BJ (cell line): ENCODE measurements at regions not wholly inside any gene's neighbourhood (a gene's known extent, or its start where the extent isn't known, plus 50 kb on each side); places are given as distances from the start of the nearest gene placed in this dataset.
"Not testable (repeated sequence)": the region's sequence is repeated elsewhere in the genome, so short reads cannot be mapped to it uniquely, and the experiment has no call there.

Experiments
- CTCF ChIA-PET: fragments of 350-600 bp; formaldehyde crosslinking; extraction: SDS; loops from one replicate; lab custom pipeline; 2021; ENCODE audit warnings: antibody characterized with exemption, inconsistent platforms; lab: Yijun Ruan, JAX
- POLR2A ChIA-PET: fragments of 300-600 bp; sonication (Branson Sonifier 250); formaldehyde crosslinking; extraction: SDS; loops from one replicate; lab custom pipeline; 2021; ENCODE audit warnings: antibody characterized with exemption; lab: Charles Lee
- DNase-seq: peaks from one replicate; pipeline ENCODE4 v3.0.0-alpha.2; 2011; ENCODE audit warnings: low read depth
- H3K27me3 ChIP-seq: 2 replicates; pipeline ENCODE4 v1.6.0; 2011; ENCODE audit warnings: low read length; ENCODE audit not compliant: control insufficient read depth, insufficient read depth
- H3K36me3 ChIP-seq: 2 replicates; pipeline ENCODE4 v1.5.1; 2011; ENCODE audit warnings: low read length; ENCODE audit not compliant: control insufficient read depth, insufficient read depth
- H3K4me3 ChIP-seq: 2 replicates; pipeline ENCODE4 v1.5.1; 2011; ENCODE audit warnings: low read depth, mild to moderate bottlenecking, control low read depth, low read length
- TF ChIP-seq, protein P1 (sequence below): IDR thresholded peaks from 2 replicates; pipeline ENCODE4 v1.5.1; 2011; ENCODE audit warnings: low read depth, mild to moderate bottlenecking, control low read depth, inconsistent platforms, low read length, moderate library complexity; ENCODE audit not compliant: insufficient read depth

DNA sequence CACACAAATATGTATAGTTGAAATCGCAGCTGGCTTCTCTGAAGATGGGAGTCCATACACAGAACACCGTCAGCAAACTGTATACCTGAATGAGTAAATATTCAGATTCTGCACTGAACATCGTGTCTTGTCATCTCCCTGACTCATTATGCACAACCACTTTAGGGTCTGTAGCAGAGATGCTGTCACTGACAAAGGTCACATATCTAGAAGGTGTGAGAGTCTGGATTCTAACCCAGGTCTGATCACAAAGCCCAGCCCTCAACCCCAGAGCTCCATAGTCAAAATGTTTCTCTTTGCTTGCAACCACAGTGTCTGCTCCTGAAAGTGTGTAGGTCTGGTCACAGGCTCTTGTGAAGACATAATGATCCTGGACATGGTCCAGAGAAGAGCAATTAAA lies 78.3 kb upstream of the PAX8 start:
- no peaks in the 10 kb centered on the region for H3K36me3 ChIP-seq
- CTCF ChIA-PET: interaction anchor here (1.1 to 1.8 kb wide), 3 partner anchors 14 to 158 kb away, joined by 3 to 7 read pairs (median 3); no protein-coding TSS in a partner anchor
- DNase-seq: no peak
- POLR2A ChIA-PET: no interaction called here
- TF ChIP-seq, protein P1, sequence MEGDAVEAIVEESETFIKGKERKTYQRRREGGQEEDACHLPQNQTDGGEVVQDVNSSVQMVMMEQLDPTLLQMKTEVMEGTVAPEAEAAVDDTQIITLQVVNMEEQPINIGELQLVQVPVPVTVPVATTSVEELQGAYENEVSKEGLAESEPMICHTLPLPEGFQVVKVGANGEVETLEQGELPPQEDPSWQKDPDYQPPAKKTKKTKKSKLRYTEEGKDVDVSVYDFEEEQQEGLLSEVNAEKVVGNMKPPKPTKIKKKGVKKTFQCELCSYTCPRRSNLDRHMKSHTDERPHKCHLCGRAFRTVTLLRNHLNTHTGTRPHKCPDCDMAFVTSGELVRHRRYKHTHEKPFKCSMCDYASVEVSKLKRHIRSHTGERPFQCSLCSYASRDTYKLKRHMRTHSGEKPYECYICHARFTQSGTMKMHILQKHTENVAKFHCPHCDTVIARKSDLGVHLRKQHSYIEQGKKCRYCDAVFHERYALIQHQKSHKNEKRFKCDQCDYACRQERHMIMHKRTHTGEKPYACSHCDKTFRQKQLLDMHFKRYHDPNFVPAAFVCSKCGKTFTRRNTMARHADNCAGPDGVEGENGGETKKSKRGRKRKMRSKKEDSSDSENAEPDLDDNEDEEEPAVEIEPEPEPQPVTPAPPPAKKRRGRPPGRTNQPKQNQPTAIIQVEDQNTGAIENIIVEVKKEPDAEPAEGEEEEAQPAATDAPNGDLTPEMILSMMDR: no peak
- H3K27me3 ChIP-seq: no peaks in the 10 kb centered on the region; the same call in 1 of the 2 replicates
- no peak overlapping the region for H3K4me3 ChIP-seq

DNA sequence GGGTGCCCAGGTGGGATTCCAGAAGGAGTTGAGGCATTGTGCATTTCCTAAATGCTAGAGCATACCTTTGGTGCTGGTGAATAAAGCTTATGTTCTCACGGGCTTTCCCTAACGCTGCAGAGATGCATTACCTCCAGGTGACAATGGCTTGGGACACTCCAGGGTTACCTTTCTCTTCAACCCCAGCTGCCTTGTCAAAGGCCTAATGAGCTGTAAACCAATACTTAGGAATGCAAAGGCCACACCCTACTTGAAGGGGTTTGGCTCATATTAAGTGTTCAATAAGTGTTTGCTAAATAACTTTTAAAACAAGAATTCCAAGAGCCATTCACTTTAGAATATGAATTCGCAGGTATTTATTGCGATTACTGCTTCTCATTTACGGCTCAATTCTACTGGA lies 77.6 kb upstream of the PAX8 start:
- CTCF ChIA-PET: interaction anchor here (1.5 to 1.8 kb wide), 2 partner anchors 14 to 107 kb away, joined by 3 to 7 read pairs; no protein-coding TSS in a partner anchor
- H3K4me3 ChIP-seq, H3K27me3 ChIP-seq, H3K36me3 ChIP-seq, POLR2A ChIA-PET, DNase-seq: not testable (repeated sequence)

DNA sequence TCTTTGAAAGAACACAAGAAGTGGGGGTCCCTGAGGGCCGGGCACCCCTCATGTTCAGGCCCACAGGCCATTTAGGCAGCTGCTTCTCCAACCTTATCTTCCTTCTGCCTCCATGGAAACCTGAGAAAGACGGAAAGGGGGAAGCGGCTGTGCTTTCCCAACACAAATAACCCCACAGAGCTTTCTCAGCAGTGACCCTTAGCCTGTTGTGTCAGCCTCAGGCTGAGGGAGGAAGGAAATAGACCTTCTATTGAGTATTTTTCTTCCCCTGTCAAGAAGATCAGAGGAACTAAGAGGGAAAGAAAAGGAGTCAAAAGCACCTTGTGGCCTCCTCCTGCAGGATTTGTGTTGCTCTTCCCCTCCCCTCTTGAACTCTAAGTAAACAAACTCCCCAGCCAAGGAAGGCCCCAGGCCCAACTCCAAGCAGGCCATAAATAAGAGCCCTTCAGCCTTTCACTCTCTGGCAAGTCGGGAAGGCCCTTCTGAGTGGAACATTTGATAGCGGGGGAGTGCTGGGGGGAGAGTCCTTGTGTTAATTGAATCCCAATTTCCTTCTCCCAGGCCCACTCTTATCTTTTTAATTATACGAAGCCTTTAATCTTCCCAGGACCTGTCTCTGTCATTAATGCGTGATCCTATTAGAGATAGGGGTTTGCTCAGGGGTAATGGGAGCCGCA lies 76.8 kb upstream of the PAX8 start:
- DNase-seq, POLR2A ChIA-PET, H3K36me3 ChIP-seq, H3K27me3 ChIP-seq, H3K4me3 ChIP-seq: not testable (repeated sequence)
- CTCF ChIA-PET: interaction anchor here (1.5 kb wide), 1 partner anchor 15 kb away, joined by 3 read pairs; no protein-coding TSS in a partner anchor

GRCh38 chr2:113351375-113352355 lies 72.9 kb upstream of the PAX8 start:
- ChIA-PET POLR2A (interaction anchor here (0.6 kb wide), 1 partner anchor 1028 kb away, joined by 4 read pairs; no protein-coding TSS in a partner anchor), CTCF (interaction anchor here (1.9 kb wide), 1 partner anchor 19 kb away, joined by 5 read pairs; no protein-coding TSS in a partner anchor)
- H3K4me3 ChIP-seq: no peak overlapping the region
- no peaks in the 10 kb centered on the region; the same call in 1 of the 2 replicates for H3K27me3 ChIP-seq
- no peaks in the 10 kb centered on the region for H3K36me3 ChIP-seq
- TF ChIP-seq, protein P1: no peak
- DNase-seq: no peak

DNA sequence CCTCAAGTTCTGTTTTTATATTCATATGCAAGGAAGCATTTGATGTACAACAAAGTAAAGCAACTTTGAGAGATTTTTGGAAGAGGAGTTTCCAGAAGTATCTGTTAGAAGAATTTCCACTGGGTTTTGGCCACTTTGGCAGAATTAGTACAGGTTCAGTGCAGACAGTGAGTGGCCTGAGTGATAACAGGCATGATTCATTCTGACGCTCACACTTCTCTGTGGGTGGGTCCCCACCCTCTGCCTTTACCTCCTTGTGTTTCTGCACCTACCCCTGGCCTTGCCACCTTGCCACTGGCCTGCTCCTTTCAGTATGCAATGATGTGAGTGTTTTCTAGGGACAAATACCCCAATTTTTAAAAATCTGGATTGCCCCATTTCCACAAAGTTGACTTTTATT lies 65.1 kb upstream of the PAX8 start:
- DNase-seq, H3K36me3 ChIP-seq, CTCF ChIA-PET, H3K27me3 ChIP-seq, H3K4me3 ChIP-seq, POLR2A ChIA-PET: not testable (repeated sequence)

- ChIA-PET POLR2A (no interaction called here), CTCF (no interaction called here)
- H3K36me3 ChIP-seq: no peaks in the 10 kb centered on the region
- DNase-seq: no peak
- H3K27me3 ChIP-seq: no peaks in the 10 kb centered on the region
- no peak overlapping the region for H3K4me3 ChIP-seq
- TF ChIP-seq, protein P1: no peak
These were observed 63.9 kb upstream of the PAX8 start for GRCh38 chr2:113342650-113343049.

DNA sequence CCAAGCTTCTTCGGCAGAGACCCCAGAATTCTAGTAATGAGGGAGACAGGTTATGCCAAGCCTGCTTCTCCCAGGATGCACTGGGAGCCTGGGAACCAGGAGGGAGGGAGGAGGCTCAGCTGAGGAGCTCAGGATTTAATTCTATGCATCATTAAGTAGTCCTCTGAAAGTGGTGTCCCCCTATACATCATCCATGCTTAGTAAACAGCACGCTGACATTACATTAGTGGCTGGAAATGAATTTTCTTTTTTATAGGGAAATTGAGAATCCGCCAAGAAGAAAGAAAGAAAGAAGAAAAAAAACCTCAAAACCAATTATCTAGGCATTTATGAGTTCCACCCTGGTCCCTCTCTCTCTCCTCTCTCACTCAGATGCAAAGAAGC lies 63.1 kb upstream of the PAX8 start:
- H3K36me3 ChIP-seq, H3K4me3 ChIP-seq, POLR2A ChIA-PET, H3K27me3 ChIP-seq, DNase-seq: not testable (repeated sequence)
- CTCF ChIA-PET: interaction anchor here (0.8 kb wide), 1 partner anchor 28 kb away, joined by 3 read pairs; no protein-coding TSS in a partner anchor
